A673 (cell line): ENCODE measurements at regions not wholly inside any gene's neighbourhood (a gene's known extent, or its start where the extent isn't known, plus 50 kb on each side); places are given as distances from the start of the nearest gene placed in this dataset.

ENCODE experiments used
- EZH2 ChIP-seq: fragments of 200-600 bp; sonication (generic); IDR thresholded peaks from 2 replicates; pipeline ENCODE4 v1.6.1; 2017; ENCODE audit warnings: borderline replicate concordance, low read depth, mild to moderate bottlenecking, mixed read lengths, antibody characterized with exemption, low read length; ENCODE audit not compliant: poor library complexity, severe bottlenecking
- TF ChIP-seq, protein P1 (sequence below): fragments of 300-800, 200-600 bp; sonication (generic); conservative IDR thresholded peaks from 2 replicates; pipeline ENCODE4 v1.5.1; 2017; ENCODE audit warnings: low read depth, mild to moderate bottlenecking, antibody characterized with exemption, low read length, moderate library complexity, mixed read lengths

DNA sequence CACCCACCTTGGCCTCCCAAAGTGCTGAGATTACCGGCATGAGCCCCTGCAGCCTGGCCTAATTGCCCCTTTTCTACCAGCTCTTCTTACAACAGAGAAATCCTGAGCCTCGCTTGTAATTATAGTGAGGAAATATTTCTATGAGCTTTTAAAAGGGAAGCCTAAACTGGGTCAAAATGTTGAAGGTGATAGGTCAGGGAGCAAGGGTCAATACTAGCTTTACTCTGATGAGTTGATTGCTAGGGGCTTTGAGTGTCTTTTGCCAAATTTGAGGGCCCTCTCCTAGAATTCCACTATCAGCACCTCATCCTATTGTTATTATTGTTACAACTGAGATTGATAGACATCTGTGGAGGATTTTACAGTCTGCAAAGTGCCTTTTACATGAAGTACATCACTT is 62.4 kb upstream of the PIAS1 start:
- TF ChIP-seq, protein P1, sequence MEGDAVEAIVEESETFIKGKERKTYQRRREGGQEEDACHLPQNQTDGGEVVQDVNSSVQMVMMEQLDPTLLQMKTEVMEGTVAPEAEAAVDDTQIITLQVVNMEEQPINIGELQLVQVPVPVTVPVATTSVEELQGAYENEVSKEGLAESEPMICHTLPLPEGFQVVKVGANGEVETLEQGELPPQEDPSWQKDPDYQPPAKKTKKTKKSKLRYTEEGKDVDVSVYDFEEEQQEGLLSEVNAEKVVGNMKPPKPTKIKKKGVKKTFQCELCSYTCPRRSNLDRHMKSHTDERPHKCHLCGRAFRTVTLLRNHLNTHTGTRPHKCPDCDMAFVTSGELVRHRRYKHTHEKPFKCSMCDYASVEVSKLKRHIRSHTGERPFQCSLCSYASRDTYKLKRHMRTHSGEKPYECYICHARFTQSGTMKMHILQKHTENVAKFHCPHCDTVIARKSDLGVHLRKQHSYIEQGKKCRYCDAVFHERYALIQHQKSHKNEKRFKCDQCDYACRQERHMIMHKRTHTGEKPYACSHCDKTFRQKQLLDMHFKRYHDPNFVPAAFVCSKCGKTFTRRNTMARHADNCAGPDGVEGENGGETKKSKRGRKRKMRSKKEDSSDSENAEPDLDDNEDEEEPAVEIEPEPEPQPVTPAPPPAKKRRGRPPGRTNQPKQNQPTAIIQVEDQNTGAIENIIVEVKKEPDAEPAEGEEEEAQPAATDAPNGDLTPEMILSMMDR: no peak
- no peak for TF ChIP-seq EZH2
